ENCODE measurements at regions not wholly inside any gene's neighbourhood (a gene's known extent, or its start where the extent isn't known, plus 50 kb on each side); places are given as distances from the start of the nearest gene placed in this dataset.

GRCh38 chr2:18883616-18884456, 294.5 kb upstream of the NT5C1B start:
- Histone ChIP-seq H2AFZ (ENCODE audit: control insufficient read depth, low read length) (no peak overlapping the region), H3K9me3 (ENCODE audit: control insufficient read depth, low read depth, low read length) (no peaks in the 10 kb centered on the region), H3K9me1 (ENCODE audit: control insufficient read depth, extremely low read depth, insufficient read depth, low read length) (no peaks in the 10 kb centered on the region), H3K79me2 (ENCODE audit: control insufficient read depth, insufficient read depth, low read length) (no peaks in the 10 kb centered on the region), H4K20me1 (ENCODE audit: control insufficient read depth, extremely low read depth, insufficient read depth, low read length) (no peaks in the 10 kb centered on the region), H3K27me3 (ENCODE audit: control insufficient read depth, extremely low read depth, insufficient read depth, low read length) (no peaks in the 10 kb centered on the region), H3K9ac (ENCODE audit: control insufficient read depth, extremely low read depth, insufficient read depth, low read length) (no peak overlapping the region), H3K4me3 (ENCODE audit: control insufficient read depth in 2 of 3, extremely low read depth in 1 of 3, insufficient read depth in 2 of 3, low read depth in 1 of 3, low read length in 3 of 3) (no peak overlapping the region), H3K4me1 (ENCODE audit: control insufficient read depth, extremely low read depth, insufficient read depth, low read length) (no peaks in the 10 kb centered on the region), H3K4me2 (ENCODE audit: control insufficient read depth, extremely low read depth, insufficient read depth, low read depth, low read length) (no peak overlapping the region), H3K36me3 (ENCODE audit: control insufficient read depth in 2 of 2, extremely low read depth in 1 of 2, insufficient read depth in 2 of 2, low read length in 2 of 2) (no peaks in the 10 kb centered on the region), H3K27ac (ENCODE audit: control insufficient read depth, insufficient read depth, low read length) (no peak overlapping the region)
- FAIRE-seq (no peak), DNase-seq (ENCODE audit: low read depth, low spot score) (no peak)
- TF ChIP-seq, protein P1, sequence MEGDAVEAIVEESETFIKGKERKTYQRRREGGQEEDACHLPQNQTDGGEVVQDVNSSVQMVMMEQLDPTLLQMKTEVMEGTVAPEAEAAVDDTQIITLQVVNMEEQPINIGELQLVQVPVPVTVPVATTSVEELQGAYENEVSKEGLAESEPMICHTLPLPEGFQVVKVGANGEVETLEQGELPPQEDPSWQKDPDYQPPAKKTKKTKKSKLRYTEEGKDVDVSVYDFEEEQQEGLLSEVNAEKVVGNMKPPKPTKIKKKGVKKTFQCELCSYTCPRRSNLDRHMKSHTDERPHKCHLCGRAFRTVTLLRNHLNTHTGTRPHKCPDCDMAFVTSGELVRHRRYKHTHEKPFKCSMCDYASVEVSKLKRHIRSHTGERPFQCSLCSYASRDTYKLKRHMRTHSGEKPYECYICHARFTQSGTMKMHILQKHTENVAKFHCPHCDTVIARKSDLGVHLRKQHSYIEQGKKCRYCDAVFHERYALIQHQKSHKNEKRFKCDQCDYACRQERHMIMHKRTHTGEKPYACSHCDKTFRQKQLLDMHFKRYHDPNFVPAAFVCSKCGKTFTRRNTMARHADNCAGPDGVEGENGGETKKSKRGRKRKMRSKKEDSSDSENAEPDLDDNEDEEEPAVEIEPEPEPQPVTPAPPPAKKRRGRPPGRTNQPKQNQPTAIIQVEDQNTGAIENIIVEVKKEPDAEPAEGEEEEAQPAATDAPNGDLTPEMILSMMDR (optimal IDR thresholded peaks at IDR 0.05 in 1 of 3, IDR thresholded peaks at IDR 0.05 in 1 of 3, conservative IDR thresholded peaks at IDR 0.05 in 1 of 3; ENCODE audit: extremely low read depth in 1 of 3, insufficient read depth in 2 of 3, low read length in 3 of 3): peak; percentile 42 to 53 (median 49)
- TF ChIP-seq EZH2 (IDR thresholded peaks at IDR 0.05; ENCODE audit: low read length): no peak
- dilution Hi-C loops (cut with MboI; ENCODE audit: extremely low pct_ligation_motif_present, low sequenced_read_pairs): no loop called here

- DNase-seq (ENCODE audit: low read depth, low spot score) (no peak), FAIRE-seq (peak; percentile 61)
- H4K20me1 ChIP-seq (ENCODE audit: control insufficient read depth, extremely low read depth, insufficient read depth, low read length): no peaks in the 10 kb centered on the region
- no peaks in the 10 kb centered on the region for H3K27me3 ChIP-seq (ENCODE audit: control insufficient read depth, extremely low read depth, insufficient read depth, low read length)
- H3K9ac ChIP-seq (ENCODE audit: control insufficient read depth, extremely low read depth, insufficient read depth, low read length): no peak overlapping the region
- peaks cover 3% of the 10 kb centered on the region for H3K4me1 ChIP-seq (ENCODE audit: control insufficient read depth, extremely low read depth, insufficient read depth, low read length)
- H3K4me2 ChIP-seq (ENCODE audit: control insufficient read depth, extremely low read depth, insufficient read depth, low read depth, low read length): no peak overlapping the region
- no peaks in the 10 kb centered on the region for H3K36me3 ChIP-seq (ENCODE audit: control insufficient read depth in 2 of 2, extremely low read depth in 1 of 2, insufficient read depth in 2 of 2, low read length in 2 of 2)
- TF ChIP-seq, protein P1 (optimal IDR thresholded peaks at IDR 0.05 in 1 of 3, IDR thresholded peaks at IDR 0.05 in 1 of 3, conservative IDR thresholded peaks at IDR 0.05 in 1 of 3; ENCODE audit: extremely low read depth in 1 of 3, insufficient read depth in 2 of 3, low read length in 3 of 3): no peak
- TF ChIP-seq EZH2 (IDR thresholded peaks at IDR 0.05; ENCODE audit: low read length): no peak
- no peaks in the 10 kb centered on the region for H3K9me3 ChIP-seq (ENCODE audit: control insufficient read depth, low read depth, low read length)
- H3K4me3 ChIP-seq (ENCODE audit: control insufficient read depth in 2 of 3, extremely low read depth in 1 of 3, insufficient read depth in 2 of 3, low read depth in 1 of 3, low read length in 3 of 3): no peak overlapping the region
- no peak overlapping the region for H2AFZ ChIP-seq (ENCODE audit: control insufficient read depth, low read length)
- dilution Hi-C loops (cut with MboI; ENCODE audit: extremely low pct_ligation_motif_present, low sequenced_read_pairs): no loop called here
- no peak overlapping the region for H3K27ac ChIP-seq (ENCODE audit: control insufficient read depth, insufficient read depth, low read length)
- H3K79me2 ChIP-seq (ENCODE audit: control insufficient read depth, insufficient read depth, low read length): no peaks in the 10 kb centered on the region
- no peaks in the 10 kb centered on the region for H3K9me1 ChIP-seq (ENCODE audit: control insufficient read depth, extremely low read depth, insufficient read depth, low read length)
Observed at GRCh38 chr2:18871430-18871829, 282.1 kb upstream of the NT5C1B start.

All from keratinocyte (primary cell).